ENCODE measurements at regions not wholly inside any gene's neighbourhood (a gene's known extent, or its start where the extent isn't known, plus 50 kb on each side); places are given as distances from the start of the nearest gene placed in this dataset.

- TF ChIP-seq HDGF (IDR thresholded peaks at IDR 0.05; ENCODE audit: borderline replicate concordance) (no peak), BHLHE40 (IDR thresholded peaks at IDR 0.05; ENCODE audit: borderline replicate concordance) (no peak), FOXM1 (IDR thresholded peaks at IDR 0.05; ENCODE audit: borderline replicate concordance) (no peak), SP1 (IDR thresholded peaks at IDR 0.05) (no peak), PKNOX1 (IDR thresholded peaks at IDR 0.05) (no peak), SUZ12 (IDR thresholded peaks at IDR 0.05) (no peak), LEF1 (IDR thresholded peaks at IDR 0.05; ENCODE audit: borderline replicate concordance) (no peak), ARNT (IDR thresholded peaks at IDR 0.05) (no peak), ZNF384 (IDR thresholded peaks at IDR 0.05) (no peak), NFRKB (IDR thresholded peaks at IDR 0.05) (no peak), FOXK2 (IDR thresholded peaks at IDR 0.05) (no peak), CTBP1 (IDR thresholded peaks at IDR 0.05; ENCODE audit: borderline replicate concordance) (no peak)
Measured at GRCh38 chr5:98402130-98402529, 371.3 kb upstream of the RGMB start.
